SK-N-SH treated with all-trans-retinoic acid at 6 μM for 48 hours (cell line): ENCODE measurements at regions not wholly inside any gene's neighbourhood (a gene's known extent, or its start where the extent isn't known, plus 50 kb on each side); places are given as distances from the start of the nearest gene placed in this dataset.

Experiments
- ATAC-seq: fragments of 200-7000 bp; cut with Tn5 transposase; 3 replicates; pipeline ENCODE4 v1.9.1; 2020; ENCODE audit warnings: mild to moderate bottlenecking, moderate library complexity
- ARNTL ChIP-seq: fragments of 450-650 bp; formaldehyde crosslinking; IDR thresholded peaks from 2 replicates; pipeline ENCODE4 v1.5.0; 2020; ENCODE audit warnings: low read depth, mild to moderate bottlenecking, moderate library complexity, borderline replicate concordance
- BACH2 ChIP-seq: fragments of 250-450 bp; sonication (Bioruptor Pico); IDR thresholded peaks from 2 replicates; pipeline ENCODE4 v1.9.0; 2021; ENCODE audit warnings: mild to moderate bottlenecking, borderline replicate concordance
- CSDC2 ChIP-seq: fragments of 250-450 bp; sonication (Bioruptor Pico); IDR thresholded peaks from 2 replicates; pipeline ENCODE4 v1.5.0; 2020; ENCODE audit warnings: mild to moderate bottlenecking, moderate library complexity
- CSRNP3 ChIP-seq: fragments of 250-450 bp; sonication (Bioruptor Pico); IDR thresholded peaks from 2 replicates; pipeline ENCODE4 v1.5.1; 2021; ENCODE audit warnings: mild to moderate bottlenecking, moderate library complexity
- GLIS3 ChIP-seq: fragments of 250-450 bp; sonication (Bioruptor Pico); IDR thresholded peaks from 2 replicates; pipeline ENCODE4 v1.5.0; 2020; ENCODE audit warnings: mild to moderate bottlenecking, moderate library complexity
- ISL1 ChIP-seq: fragments of 250-450 bp; sonication (Bioruptor Pico); IDR thresholded peaks from 2 replicates; pipeline ENCODE4 v2.1.2; 2022; ENCODE audit warnings: mild to moderate bottlenecking, moderate library complexity
- OSR1 ChIP-seq: fragments of 250-450 bp; sonication (Bioruptor Pico); IDR thresholded peaks from 2 replicates; pipeline ENCODE4 v1.8.0; 2022; ENCODE audit warnings: moderate library complexity, mild to moderate bottlenecking, inconsistent platforms
- POU6F1 ChIP-seq: fragments of 250-450 bp; sonication (Bioruptor Pico); IDR thresholded peaks from 2 replicates; pipeline ENCODE4 v1.8.0; 2021; ENCODE audit warnings: low read depth, mild to moderate bottlenecking, moderate library complexity, borderline replicate concordance
- RARB ChIP-seq: fragments of 250-450 bp; sonication (Bioruptor Pico); IDR thresholded peaks from 2 replicates; pipeline ENCODE4 v1.8.0; 2021; ENCODE audit warnings: mild to moderate bottlenecking, moderate library complexity
- SNAI2 ChIP-seq: fragments of 250-450 bp; sonication (Bioruptor Pico); IDR thresholded peaks from 2 replicates; pipeline ENCODE4 v1.5.0; 2020; ENCODE audit warnings: mild to moderate bottlenecking, moderate library complexity
- TCF4 ChIP-seq: fragments of 250-450 bp; sonication (Bioruptor Pico); IDR thresholded peaks from 2 replicates; pipeline ENCODE4 v1.8.0; 2021; ENCODE audit warnings: mild to moderate bottlenecking, moderate library complexity, borderline replicate concordance
- TOX ChIP-seq: fragments of 250-450 bp; sonication (Bioruptor Pico); IDR thresholded peaks from 2 replicates; pipeline ENCODE4 v1.8.0; 2021; ENCODE audit warnings: mild to moderate bottlenecking, moderate library complexity, borderline replicate concordance
- ZFP3 ChIP-seq: fragments of 250-450 bp; sonication (Bioruptor Pico); IDR thresholded peaks from 2 replicates; pipeline ENCODE4 v1.5.0; 2020; ENCODE audit warnings: mild to moderate bottlenecking, moderate library complexity
- ZFP30 ChIP-seq: fragments of 450-650 bp; formaldehyde crosslinking; IDR thresholded peaks from 2 replicates; pipeline ENCODE4 v1.5.0; 2022; ENCODE audit warnings: mild to moderate bottlenecking, moderate library complexity
- ZNF565 ChIP-seq: fragments of 450-650 bp; formaldehyde crosslinking; conservative IDR thresholded peaks from 2 replicates; pipeline ENCODE4 v1.5.0; 2020; ENCODE audit warnings: low read depth, mild to moderate bottlenecking, moderate library complexity
- ZNF70 ChIP-seq: fragments of 450-650 bp; formaldehyde crosslinking; IDR thresholded peaks from 2 replicates; pipeline ENCODE4 v1.5.0; 2020; ENCODE audit warnings: mild to moderate bottlenecking, moderate library complexity
- ZNF8 ChIP-seq: fragments of 450-650 bp; formaldehyde crosslinking; IDR thresholded peaks from 2 replicates; pipeline ENCODE4 v1.5.0; 2020; ENCODE audit warnings: mild to moderate bottlenecking, moderate library complexity
- TF ChIP-seq, protein P1 (sequence below): fragments of 250-450 bp; sonication (Bioruptor Pico); IDR thresholded peaks from 2 replicates; pipeline ENCODE4 v1.5.1; 2020; ENCODE audit warnings: low read depth, mild to moderate bottlenecking, moderate library complexity
- TF ChIP-seq, protein P2 (sequence below): fragments of 250-450 bp; sonication (Bioruptor Pico); IDR thresholded peaks from 2 replicates; pipeline ENCODE4 v1.8.0; 2020; ENCODE audit warnings: mild to moderate bottlenecking, moderate library complexity, borderline replicate concordance

GRCh38 chrX:122788216-122788615, 395.9 kb upstream of the GRIA3 start:
- no peak for TF ChIP-seq SNAI2 (CRISPR knock-in tag)
- TF ChIP-seq ARNTL (CRISPR knock-in tag), result no peak
- no peak for TF ChIP-seq TOX (CRISPR knock-in tag)
- TF ChIP-seq ZFP3 (CRISPR knock-in tag), result no peak
- TF ChIP-seq ZNF565 (CRISPR knock-in tag), result no peak
- TF ChIP-seq POU6F1, result no peak
- TF ChIP-seq RARB (CRISPR knock-in tag), result no peak
- TF ChIP-seq, all 23 proteins: peak for 0
- ATAC-seq, result no peak

DNA sequence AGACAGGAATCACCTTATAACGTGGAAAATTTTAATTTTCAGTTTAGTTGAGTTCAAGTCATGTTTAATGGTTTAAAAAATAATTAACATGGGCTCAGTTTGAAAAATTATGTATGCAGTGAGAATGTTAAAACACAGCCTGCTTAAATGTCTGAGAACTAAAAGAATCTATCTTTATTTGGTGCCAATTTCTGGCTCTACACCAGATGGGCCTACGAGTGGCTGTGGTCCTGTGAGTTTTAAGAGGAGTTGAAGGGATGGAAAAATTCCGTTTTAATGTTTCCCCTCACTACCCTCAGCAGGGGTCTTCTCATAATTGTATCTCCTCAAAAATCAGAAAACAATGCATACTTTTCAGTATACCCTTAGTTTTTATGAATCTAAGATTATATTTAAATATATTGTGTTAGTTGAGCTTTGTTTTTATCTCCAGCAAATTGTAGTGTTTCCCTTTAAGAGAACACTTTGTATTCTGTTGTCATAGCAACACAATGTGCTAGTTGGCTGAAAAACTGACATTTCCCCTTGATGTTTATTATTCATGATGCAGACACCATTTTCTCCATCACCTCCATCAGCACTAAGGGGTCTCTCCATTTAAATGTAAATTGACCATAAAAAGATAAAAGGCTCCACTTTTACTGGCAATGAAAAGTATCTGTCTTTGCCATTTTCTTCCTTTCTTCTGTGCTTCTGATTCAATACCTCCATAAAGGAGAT, 393.5 kb upstream of the GRIA3 start:
- TF ChIP-seq ZNF565 (CRISPR knock-in tag), result no peak
- TF ChIP-seq ARNTL (CRISPR knock-in tag), result no peak
- no peak for TF ChIP-seq POU6F1
- TF ChIP-seq ZNF8 (CRISPR knock-in tag), result no peak
- no peak for TF ChIP-seq GLIS3 (CRISPR knock-in tag)
- TF ChIP-seq, protein P1, sequence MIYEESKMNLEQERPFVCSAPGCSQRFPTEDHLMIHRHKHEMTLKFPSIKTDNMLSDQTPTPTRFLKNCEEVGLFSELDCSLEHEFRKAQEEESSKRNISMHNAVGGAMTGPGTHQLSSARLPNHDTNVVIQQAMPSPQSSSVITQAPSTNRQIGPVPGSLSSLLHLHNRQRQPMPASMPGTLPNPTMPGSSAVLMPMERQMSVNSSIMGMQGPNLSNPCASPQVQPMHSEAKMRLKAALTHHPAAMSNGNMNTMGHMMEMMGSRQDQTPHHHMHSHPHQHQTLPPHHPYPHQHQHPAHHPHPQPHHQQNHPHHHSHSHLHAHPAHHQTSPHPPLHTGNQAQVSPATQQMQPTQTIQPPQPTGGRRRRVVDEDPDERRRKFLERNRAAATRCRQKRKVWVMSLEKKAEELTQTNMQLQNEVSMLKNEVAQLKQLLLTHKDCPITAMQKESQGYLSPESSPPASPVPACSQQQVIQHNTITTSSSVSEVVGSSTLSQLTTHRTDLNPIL (CRISPR knock-in tag), result no peak
- no peak for TF ChIP-seq RARB (CRISPR knock-in tag)
- TF ChIP-seq, protein P2, sequence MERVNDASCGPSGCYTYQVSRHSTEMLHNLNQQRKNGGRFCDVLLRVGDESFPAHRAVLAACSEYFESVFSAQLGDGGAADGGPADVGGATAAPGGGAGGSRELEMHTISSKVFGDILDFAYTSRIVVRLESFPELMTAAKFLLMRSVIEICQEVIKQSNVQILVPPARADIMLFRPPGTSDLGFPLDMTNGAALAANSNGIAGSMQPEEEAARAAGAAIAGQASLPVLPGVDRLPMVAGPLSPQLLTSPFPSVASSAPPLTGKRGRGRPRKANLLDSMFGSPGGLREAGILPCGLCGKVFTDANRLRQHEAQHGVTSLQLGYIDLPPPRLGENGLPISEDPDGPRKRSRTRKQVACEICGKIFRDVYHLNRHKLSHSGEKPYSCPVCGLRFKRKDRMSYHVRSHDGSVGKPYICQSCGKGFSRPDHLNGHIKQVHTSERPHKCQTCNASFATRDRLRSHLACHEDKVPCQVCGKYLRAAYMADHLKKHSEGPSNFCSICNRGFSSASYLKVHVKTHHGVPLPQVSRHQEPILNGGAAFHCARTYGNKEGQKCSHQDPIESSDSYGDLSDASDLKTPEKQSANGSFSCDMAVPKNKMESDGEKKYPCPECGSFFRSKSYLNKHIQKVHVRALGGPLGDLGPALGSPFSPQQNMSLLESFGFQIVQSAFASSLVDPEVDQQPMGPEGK (CRISPR knock-in tag), result no peak
- no peak for TF ChIP-seq TOX (CRISPR knock-in tag)
- no peak for ATAC-seq

- no peak for ATAC-seq
- TF ChIP-seq ZFP3 (CRISPR knock-in tag) (no peak), TCF4 (CRISPR knock-in tag) (no peak), GLIS3 (CRISPR knock-in tag) (no peak), RARB (CRISPR knock-in tag) (no peak)
- TF ChIP-seq, all 23 proteins: peak for 0
These were observed 370.2 kb upstream of the GRIA3 start for GRCh38 chrX:122813876-122814275.

DNA sequence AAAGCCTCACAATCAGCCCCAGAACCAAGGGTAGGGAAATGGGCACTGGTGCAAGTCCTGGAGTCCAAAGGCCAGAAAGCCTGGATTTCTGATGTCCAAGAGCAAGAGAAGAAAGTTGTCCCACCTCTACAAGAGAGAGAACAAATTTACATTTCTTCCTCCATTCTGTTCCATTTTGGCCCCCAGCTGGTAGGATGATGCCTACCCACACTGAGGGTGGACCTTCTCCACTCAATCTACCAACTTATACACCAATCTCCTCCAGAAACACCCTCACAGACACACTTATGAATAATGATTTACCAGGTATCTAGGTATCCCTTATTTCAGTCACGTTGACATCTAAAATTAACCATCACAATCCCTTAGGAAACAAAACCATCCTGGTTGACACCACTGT, 367.8 kb upstream of the GRIA3 start:
- TF ChIP-seq ZFP30 (CRISPR knock-in tag) (no peak), CSRNP3 (no peak), CSDC2 (CRISPR knock-in tag) (no peak), ZNF70 (CRISPR knock-in tag) (no peak), TCF4 (CRISPR knock-in tag) (no peak), SNAI2 (CRISPR knock-in tag) (no peak), ZFP3 (CRISPR knock-in tag) (no peak), ISL1 (no peak), BACH2 (CRISPR knock-in tag) (no peak), ZNF565 (CRISPR knock-in tag) (no peak), RARB (CRISPR knock-in tag) (no peak), OSR1 (no peak)
- TF ChIP-seq, protein P1 (CRISPR knock-in tag), result no peak
- ATAC-seq, result no peak
